Activated naive CD8-positive, alpha-beta T cell (primary cell): ENCODE measurements at regions not wholly inside any gene's neighbourhood (a gene's known extent, or its start where the extent isn't known, plus 50 kb on each side); places are given as distances from the start of the nearest gene placed in this dataset.

Source experiments
- H3K27ac Mint-ChIP-seq: one replicate; pipeline ENCODE4 v1.8.0; 2021; ENCODE audit warnings: mixed read lengths
- H3K27me3 Mint-ChIP-seq: one replicate; pipeline ENCODE4 v1.8.0; 2021; ENCODE audit warnings: mixed read lengths
- H3K36me3 Mint-ChIP-seq: one replicate; pipeline ENCODE4 v1.8.0; 2021; ENCODE audit warnings: mixed read lengths
- H3K4me1 Mint-ChIP-seq: one replicate; pipeline ENCODE4 v1.8.0; 2021; ENCODE audit warnings: low read depth, mixed read lengths
- H3K4me3 Mint-ChIP-seq: one replicate; pipeline ENCODE4 v1.8.0; 2021; ENCODE audit warnings: mild to moderate bottlenecking, mixed read lengths
- H3K9me3 Mint-ChIP-seq: one replicate; pipeline ENCODE4 v1.8.0; 2021; ENCODE audit warnings: low read depth, mixed read lengths

DNA sequence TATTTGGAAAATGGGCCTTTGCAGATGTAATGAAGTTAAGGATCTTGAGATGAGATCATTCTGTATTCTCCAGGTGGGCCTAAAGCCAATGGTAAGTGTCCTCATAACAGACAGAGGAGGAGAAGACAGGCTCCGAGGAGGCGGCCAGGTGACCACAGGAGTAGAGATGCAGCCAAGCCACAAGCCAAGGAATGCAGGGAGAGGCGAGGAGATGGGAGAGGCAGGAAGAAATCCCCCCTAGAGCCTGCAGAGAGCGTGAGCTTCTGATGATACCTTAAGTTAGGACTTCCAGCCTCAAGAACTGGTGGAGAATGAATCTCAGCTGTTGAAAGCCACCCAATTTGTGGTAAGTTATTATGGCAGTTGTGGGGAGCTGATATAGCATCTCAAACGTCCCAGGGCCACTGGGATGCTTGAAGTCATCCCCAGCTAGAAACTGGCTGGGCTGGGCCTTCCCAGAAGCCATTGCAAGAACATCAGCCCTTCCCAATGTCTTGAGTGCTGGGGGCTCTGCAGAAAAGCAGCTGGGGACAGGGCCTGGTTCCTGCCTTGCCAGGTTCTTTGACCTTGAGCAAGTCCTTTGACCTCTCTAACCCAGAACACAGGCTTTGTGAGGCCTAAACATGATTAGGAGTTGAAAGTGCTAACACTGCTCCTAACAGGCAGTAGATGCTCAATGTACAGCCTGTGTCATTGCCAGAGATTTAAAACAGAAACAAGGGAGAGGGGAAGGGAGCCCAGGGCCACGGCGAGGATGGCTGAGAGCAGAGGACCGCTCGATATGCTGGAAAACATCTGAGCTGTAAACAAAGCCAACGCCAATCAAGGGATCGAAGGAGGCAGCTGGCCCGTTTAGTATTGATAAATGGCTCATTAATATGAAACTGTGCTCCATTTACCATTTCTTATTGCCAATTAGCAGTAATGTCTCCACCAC, 632.3 kb downstream of the TBC1D22A start:
- H3K36me3 Mint-ChIP-seq = no peaks in the 10 kb centered on the region
- no peaks in the 10 kb centered on the region for H3K4me1 Mint-ChIP-seq
- no peaks in the 10 kb centered on the region for H3K9me3 Mint-ChIP-seq
- H3K27me3 Mint-ChIP-seq = no peaks in the 10 kb centered on the region
- no peak overlapping the region for H3K4me3 Mint-ChIP-seq
- no peak overlapping the region for H3K27ac Mint-ChIP-seq

DNA sequence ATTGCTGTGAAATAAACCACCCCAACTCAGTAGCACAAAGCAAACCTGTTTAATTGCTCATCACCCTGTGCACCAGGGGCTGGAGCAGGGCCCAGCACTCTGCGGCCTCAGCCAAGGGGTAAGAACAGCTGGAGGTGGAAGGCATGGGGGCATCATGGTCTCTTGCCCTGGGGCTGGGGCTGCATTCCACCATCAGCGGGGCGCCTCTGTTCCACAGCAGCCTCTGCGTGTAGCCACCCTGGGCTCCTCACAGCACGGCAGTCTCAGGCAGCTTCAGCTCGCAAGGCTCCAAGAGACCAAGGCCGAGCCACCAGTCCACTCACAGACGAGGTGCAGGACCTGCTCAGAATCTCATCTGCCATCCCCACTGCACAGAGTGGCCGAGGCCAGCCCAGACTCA, 630.7 kb downstream of the TBC1D22A start:
- no peaks in the 10 kb centered on the region for H3K27me3 Mint-ChIP-seq
- no peak overlapping the region for H3K27ac Mint-ChIP-seq
- no peaks in the 10 kb centered on the region for H3K4me1 Mint-ChIP-seq
- no peaks in the 10 kb centered on the region for H3K9me3 Mint-ChIP-seq
- no peaks in the 10 kb centered on the region for H3K36me3 Mint-ChIP-seq
- H3K4me3 Mint-ChIP-seq = no peak overlapping the region

DNA sequence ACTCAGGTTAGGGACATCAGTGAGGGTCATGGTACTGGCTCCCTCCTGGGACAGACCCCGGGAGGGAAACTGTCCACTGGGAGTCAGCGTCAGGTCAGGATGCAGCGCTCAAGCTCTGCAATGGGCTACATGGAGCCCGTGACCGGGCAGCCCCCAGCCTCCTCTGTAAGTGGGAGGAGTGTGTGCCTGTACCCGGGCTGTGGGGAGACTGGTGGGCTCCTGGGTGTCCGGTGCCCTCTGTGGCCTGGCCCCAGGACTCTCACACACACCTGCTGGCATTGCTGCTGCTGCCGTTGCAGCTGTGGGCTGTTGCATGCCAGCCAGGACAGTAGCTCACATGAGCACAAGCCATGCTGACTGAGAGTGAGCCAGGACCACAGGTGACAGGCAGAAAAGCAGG, 630.3 kb downstream of the TBC1D22A start:
- no peaks in the 10 kb centered on the region for H3K9me3 Mint-ChIP-seq
- no peak overlapping the region for H3K27ac Mint-ChIP-seq
- no peaks in the 10 kb centered on the region for H3K36me3 Mint-ChIP-seq
- H3K4me3 Mint-ChIP-seq = no peak overlapping the region
- no peaks in the 10 kb centered on the region for H3K27me3 Mint-ChIP-seq
- H3K4me1 Mint-ChIP-seq = no peaks in the 10 kb centered on the region

- H3K9me3 Mint-ChIP-seq = no peaks in the 10 kb centered on the region
- no peaks in the 10 kb centered on the region for H3K36me3 Mint-ChIP-seq
- no peaks in the 10 kb centered on the region for H3K27me3 Mint-ChIP-seq
- H3K27ac Mint-ChIP-seq = no peak overlapping the region
- no peaks in the 10 kb centered on the region for H3K4me1 Mint-ChIP-seq
- no peak overlapping the region for H3K4me3 Mint-ChIP-seq
Observed at GRCh38 chr22:47392054-47392347, 629.6 kb downstream of the TBC1D22A start.

DNA sequence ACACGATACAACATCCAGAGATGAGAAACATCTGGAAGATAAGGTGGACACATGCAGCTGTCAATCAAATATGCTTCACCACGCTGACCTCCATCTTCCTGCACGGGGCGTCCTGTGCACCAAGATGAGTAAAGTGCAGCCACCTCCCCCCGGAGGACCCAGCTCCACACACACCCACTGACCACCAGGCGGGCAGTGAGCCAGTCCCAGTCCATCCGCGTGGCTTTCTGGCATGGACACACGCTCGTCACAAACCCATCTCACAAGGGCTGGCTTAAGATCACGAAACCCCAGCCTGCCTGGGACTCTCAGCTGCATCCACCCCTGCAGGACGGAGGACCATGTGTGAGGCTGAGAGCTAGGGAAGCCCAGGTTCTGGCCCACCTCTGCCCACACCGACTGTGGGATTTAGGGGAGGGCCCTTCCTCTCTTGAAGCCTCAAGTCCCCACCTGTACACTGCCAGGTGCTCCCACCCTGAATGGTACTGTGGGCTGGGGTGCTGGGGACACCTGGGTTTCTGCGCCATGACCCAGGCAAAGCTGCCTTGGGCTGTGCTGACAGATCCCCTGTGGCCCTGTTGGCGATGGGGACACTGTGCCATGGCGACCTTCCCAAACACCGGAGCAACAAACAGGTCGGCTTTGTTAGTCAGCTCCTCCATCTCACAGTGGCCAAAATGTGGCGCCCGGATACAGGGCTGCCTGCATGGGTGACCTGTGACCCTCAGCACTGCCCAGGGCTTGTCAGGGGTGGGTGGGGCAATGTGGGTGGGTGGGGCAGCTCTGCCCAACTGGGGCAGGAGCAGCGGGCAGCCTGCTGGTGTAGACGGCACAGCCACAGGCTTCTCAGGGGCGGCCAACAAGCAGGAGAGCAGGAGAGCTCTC, 629.0 kb downstream of the TBC1D22A start:
- Mint-ChIP-seq H3K36me3 (no peaks in the 10 kb centered on the region), H3K4me1 (no peaks in the 10 kb centered on the region), H3K9me3 (no peaks in the 10 kb centered on the region), H3K27ac (no peak overlapping the region), H3K27me3 (no peaks in the 10 kb centered on the region), H3K4me3 (no peak overlapping the region)

GRCh38 chr22:47390026-47390970, 627.8 kb downstream of the TBC1D22A start:
- Mint-ChIP-seq H3K4me1 (no peaks in the 10 kb centered on the region), H3K27me3 (no peaks in the 10 kb centered on the region), H3K27ac (no peak overlapping the region), H3K4me3 (no peak overlapping the region), H3K36me3 (no peaks in the 10 kb centered on the region), H3K9me3 (no peaks in the 10 kb centered on the region)

DNA sequence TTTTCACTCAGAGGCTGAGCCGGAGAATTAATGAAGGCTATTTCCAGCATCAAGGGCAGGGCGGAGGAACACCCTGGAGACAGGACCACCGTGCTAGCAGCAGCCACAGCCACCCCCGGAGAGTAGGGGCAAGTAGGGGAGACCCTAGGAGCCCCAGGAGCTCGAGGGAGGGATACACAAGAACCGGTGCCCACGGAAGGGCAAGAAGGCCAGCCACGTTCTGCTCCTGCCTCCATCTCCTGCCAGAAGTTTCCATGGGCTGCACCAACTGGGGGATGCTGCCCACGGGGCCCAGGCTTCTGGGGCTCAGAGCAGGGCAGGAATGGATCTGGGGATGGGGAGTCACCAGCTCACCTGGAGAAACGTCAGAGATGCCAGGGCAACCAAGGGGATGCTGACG, 626.8 kb downstream of the TBC1D22A start:
- Mint-ChIP-seq H3K4me1 (no peaks in the 10 kb centered on the region), H3K27ac (no peak overlapping the region), H3K27me3 (no peaks in the 10 kb centered on the region), H3K9me3 (no peaks in the 10 kb centered on the region), H3K36me3 (no peaks in the 10 kb centered on the region), H3K4me3 (no peak overlapping the region)

GRCh38 chr22:47388778-47389177, 626.3 kb downstream of the TBC1D22A start:
- Mint-ChIP-seq H3K36me3 (no peaks in the 10 kb centered on the region), H3K4me3 (no peak overlapping the region), H3K27me3 (no peaks in the 10 kb centered on the region), H3K9me3 (no peaks in the 10 kb centered on the region), H3K4me1 (no peaks in the 10 kb centered on the region), H3K27ac (no peak overlapping the region)

DNA sequence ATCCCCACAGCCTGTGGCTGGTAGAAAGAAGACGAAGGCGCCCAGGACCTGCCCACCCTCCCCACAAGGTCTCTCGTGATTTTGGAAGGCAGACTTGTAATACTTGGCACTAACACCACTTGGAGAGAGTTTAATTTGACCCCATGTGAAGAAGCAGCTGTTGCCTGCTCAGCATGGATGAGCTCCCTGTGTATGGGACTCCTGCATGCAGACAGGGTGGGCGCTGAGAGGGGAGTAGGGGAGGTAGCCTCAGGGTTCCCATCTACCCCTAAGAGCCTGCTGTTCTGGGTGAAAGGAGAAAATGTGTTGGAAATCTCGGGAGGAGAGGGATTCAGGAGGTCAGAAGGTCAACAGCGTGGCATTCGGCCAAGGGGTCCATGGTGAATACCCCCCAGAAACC, 625.9 kb downstream of the TBC1D22A start:
- no peaks in the 10 kb centered on the region for H3K4me1 Mint-ChIP-seq

DNA sequence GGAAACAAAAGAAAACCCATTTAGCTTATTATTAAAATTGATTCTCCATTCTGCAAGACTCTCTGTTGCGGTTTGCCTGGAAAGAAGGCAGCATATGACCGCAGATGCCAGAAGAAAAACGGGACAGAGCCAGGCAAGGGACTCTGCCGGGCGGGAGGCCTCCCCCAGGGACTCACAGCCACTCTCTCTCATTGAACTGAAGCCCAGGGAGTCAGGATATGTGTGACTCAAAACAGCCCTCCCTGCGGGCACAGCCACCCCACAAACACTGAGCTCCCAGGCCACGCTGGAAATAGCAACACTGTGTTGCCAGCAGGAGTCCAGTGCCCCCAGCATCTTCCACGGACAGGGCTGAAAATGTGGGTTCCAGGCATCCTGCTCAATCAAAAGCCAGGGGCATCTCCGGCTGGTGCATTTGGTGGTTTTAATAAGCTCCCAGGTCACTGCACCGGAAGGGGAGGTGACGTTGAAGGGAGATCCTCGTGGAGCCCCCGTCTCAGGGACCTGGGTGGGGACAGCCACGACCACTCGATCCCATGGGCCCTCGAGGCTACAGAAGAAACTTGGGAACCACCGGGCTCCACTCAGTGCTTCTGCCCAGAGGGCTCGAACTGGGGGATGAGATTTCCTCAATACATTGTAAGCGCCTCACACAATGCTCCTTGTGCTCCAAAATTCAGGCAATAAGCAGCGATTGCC, 624.5 kb downstream of the TBC1D22A start:
- H3K36me3 Mint-ChIP-seq = no peaks in the 10 kb centered on the region
- H3K9me3 Mint-ChIP-seq = no peaks in the 10 kb centered on the region
- H3K27me3 Mint-ChIP-seq = no peaks in the 10 kb centered on the region
- no peaks in the 10 kb centered on the region for H3K4me1 Mint-ChIP-seq
- H3K27ac Mint-ChIP-seq = no peak overlapping the region
- H3K4me3 Mint-ChIP-seq = no peak overlapping the region

More for the DNA sequence above, 625.9 kb downstream of the TBC1D22A start:
- Mint-ChIP-seq H3K4me3 (no peak overlapping the region), H3K27ac (no peak overlapping the region), H3K27me3 (no peaks in the 10 kb centered on the region), H3K36me3 (no peaks in the 10 kb centered on the region), H3K9me3 (no peaks in the 10 kb centered on the region)

DNA sequence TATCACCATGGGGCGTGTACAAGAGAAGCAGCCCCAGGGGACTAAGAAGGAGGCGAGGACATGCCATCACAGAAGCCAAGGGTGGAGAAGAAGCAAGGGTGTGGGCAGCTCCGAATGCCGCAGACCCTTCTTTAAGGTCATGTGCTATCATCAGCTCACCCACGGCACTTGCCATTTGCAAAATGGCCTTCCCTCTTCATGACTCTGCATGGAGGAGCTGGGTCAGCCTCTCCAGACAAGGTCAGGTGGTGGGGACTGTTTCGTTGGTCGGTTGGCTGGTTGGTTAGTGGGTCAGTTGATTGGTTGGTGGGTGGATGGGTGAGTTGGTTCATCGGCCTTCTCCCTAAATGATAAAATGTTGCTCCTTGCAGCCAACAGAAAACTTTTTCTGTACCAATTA, 622.5 kb downstream of the TBC1D22A start:
- no peaks in the 10 kb centered on the region for H3K36me3 Mint-ChIP-seq
- no peaks in the 10 kb centered on the region for H3K27me3 Mint-ChIP-seq
- no peaks in the 10 kb centered on the region for H3K4me1 Mint-ChIP-seq
- H3K4me3 Mint-ChIP-seq = no peak overlapping the region
- no peaks in the 10 kb centered on the region for H3K9me3 Mint-ChIP-seq
- no peak overlapping the region for H3K27ac Mint-ChIP-seq

GRCh38 chr22:47382164-47382890, 619.9 kb downstream of the TBC1D22A start:
- no peaks in the 10 kb centered on the region for H3K4me1 Mint-ChIP-seq
- no peak overlapping the region for H3K4me3 Mint-ChIP-seq
- no peaks in the 10 kb centered on the region for H3K27me3 Mint-ChIP-seq
- no peak overlapping the region for H3K27ac Mint-ChIP-seq
- H3K36me3 Mint-ChIP-seq = no peaks in the 10 kb centered on the region
- no peaks in the 10 kb centered on the region for H3K9me3 Mint-ChIP-seq

GRCh38 chr22:47381240-47381639, 618.8 kb downstream of the TBC1D22A start:
- Mint-ChIP-seq H3K4me3 (no peak overlapping the region), H3K27me3 (no peaks in the 10 kb centered on the region), H3K4me1 (no peaks in the 10 kb centered on the region), H3K9me3 (no peaks in the 10 kb centered on the region), H3K36me3 (no peaks in the 10 kb centered on the region), H3K27ac (no peak overlapping the region)

- no peaks in the 10 kb centered on the region for H3K36me3 Mint-ChIP-seq
- H3K4me3 Mint-ChIP-seq = no peak overlapping the region
- no peak overlapping the region for H3K27ac Mint-ChIP-seq
- no peaks in the 10 kb centered on the region for H3K9me3 Mint-ChIP-seq
- no peaks in the 10 kb centered on the region for H3K27me3 Mint-ChIP-seq
- H3K4me1 Mint-ChIP-seq = no peaks in the 10 kb centered on the region
Observed at GRCh38 chr22:47380692-47381091, 618.2 kb downstream of the TBC1D22A start.
